Endodermal cell (in vitro differentiated cells): ENCODE measurements at regions not wholly inside any gene's neighbourhood (a gene's known extent, or its start where the extent isn't known, plus 50 kb on each side); places are given as distances from the start of the nearest gene placed in this dataset.

Experiments used
- DNase-seq: peaks from one replicate; pipeline ENCODE4 v3.0.0-alpha.2; 2017
- H3K27ac ChIP-seq: 2 replicates; pipeline ENCODE4 v1.5.1; 2013; ENCODE audit warnings: mild to moderate bottlenecking, low read depth, low read length, moderate library complexity
- H3K27me3 ChIP-seq: 2 replicates; pipeline ENCODE4 v1.6.1; 2013; ENCODE audit warnings: mild to moderate bottlenecking, low read length, moderate library complexity; ENCODE audit not compliant: insufficient read depth, control insufficient read depth, poor library complexity, severe bottlenecking
- H3K36me3 ChIP-seq: 2 replicates; pipeline ENCODE4 v1.7.0; 2013; ENCODE audit warnings: mild to moderate bottlenecking, low read length, moderate library complexity; ENCODE audit not compliant: control insufficient read depth, insufficient read depth
- H3K4me1 ChIP-seq: one replicate; pipeline ENCODE4 v1.7.0; 2013; ENCODE audit warnings: low read length; ENCODE audit not compliant: control insufficient read depth, insufficient read depth
- H3K4me3 ChIP-seq: 2 replicates; pipeline ENCODE4 v1.5.1; 2013; ENCODE audit warnings: mild to moderate bottlenecking, low read length, moderate library complexity
- H3K9ac ChIP-seq: 2 replicates; pipeline ENCODE4 v1.6.1; 2013; ENCODE audit warnings: mild to moderate bottlenecking, low read length, moderate library complexity; ENCODE audit not compliant: poor library complexity, severe bottlenecking; ENCODE audit errors: extremely low read depth
- H3K9me3 ChIP-seq: 2 replicates; pipeline ENCODE4 v1.6.1; 2013; ENCODE audit warnings: mild to moderate bottlenecking, low read length, moderate library complexity; ENCODE audit not compliant: control insufficient read depth
- H3K27ac Mint-ChIP-seq: 2 replicates; pipeline ENCODE4 v1.8.0; 2020; ENCODE audit warnings: mixed read lengths
- H3K27me3 Mint-ChIP-seq: 2 replicates; pipeline ENCODE4 v1.8.0; 2021; ENCODE audit warnings: mild to moderate bottlenecking, mixed read lengths; ENCODE audit not compliant: insufficient read depth
- H3K36me3 Mint-ChIP-seq: 2 replicates; pipeline ENCODE4 v1.8.0; 2020; ENCODE audit warnings: low read depth, mixed read lengths
- H3K4me1 Mint-ChIP-seq: 2 replicates; pipeline ENCODE4 v1.8.0; 2020; ENCODE audit warnings: mixed read lengths
- H3K4me3 Mint-ChIP-seq: 2 replicates; pipeline ENCODE4 v1.8.0; 2020; ENCODE audit warnings: mild to moderate bottlenecking, moderate library complexity, mixed read lengths
- H3K9me3 Mint-ChIP-seq: 2 replicates; pipeline ENCODE4 v1.8.0; 2020; ENCODE audit warnings: mild to moderate bottlenecking, mixed read lengths
- WGBS, 2 experiments: methylation state at CpG; one replicate each; pipeline versions ENCODE4 v1.1.5 to v1.1.7; 2013; ENCODE audit warnings: missing lambda C conversion rate in 2 of 2, mixed read lengths in 1 of 2; ENCODE audit not compliant: insufficient coverage in 1 of 2, insufficient read length in 1 of 2; 5-methylcytosine and 5-hydroxymethylcytosine counted together
- TF ChIP-seq, protein P1 (sequence below): fragments of 200-600 bp; sonication (generic); conservative IDR thresholded peaks from 2 replicates; pipeline ENCODE4 v1.5.0; 2021; ENCODE audit warnings: antibody characterized with exemption, mild to moderate bottlenecking

DNA sequence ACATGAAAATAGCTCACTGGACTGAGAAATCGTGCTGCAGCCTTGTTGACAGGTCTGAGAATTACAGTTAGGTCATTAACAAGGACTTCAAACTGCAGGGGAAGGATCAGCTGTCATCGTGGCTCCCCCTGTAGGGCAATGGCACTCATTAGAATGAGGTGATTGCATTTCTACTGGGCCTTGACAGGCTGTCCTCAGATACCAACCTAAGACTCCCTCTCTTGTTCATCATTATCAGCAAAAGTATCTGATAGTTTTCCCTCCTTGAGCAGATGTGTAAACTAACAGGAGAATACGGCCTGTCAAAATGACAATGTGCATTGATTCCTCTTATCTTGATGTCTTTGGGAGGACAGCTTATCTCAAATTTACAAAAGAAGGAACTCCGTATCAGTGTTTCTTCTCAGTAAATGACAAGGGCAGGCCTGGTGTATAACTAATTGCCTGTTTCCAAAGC lies 648.5 kb upstream of the LRRN3 start:
- no peak overlapping the region for H3K4me3 Mint-ChIP-seq
- peaks cover 11% of the 10 kb centered on the region for H3K9me3 Mint-ChIP-seq
- Histone ChIP-seq H3K9ac (no peak overlapping the region), H3K9me3 (peaks cover 6% of the 10 kb centered on the region), H3K4me1 (no peaks in the 10 kb centered on the region), H3K36me3 (no peaks in the 10 kb centered on the region), H3K27me3 (no peaks in the 10 kb centered on the region), H3K27ac (no peak overlapping the region), H3K4me3 (no peak overlapping the region)
- H3K27ac Mint-ChIP-seq: no peak overlapping the region
- DNase-seq: peak; percentile 89
- peaks cover 12% of the 10 kb centered on the region for H3K4me1 Mint-ChIP-seq
- 10 to 17% methylated on average over 3 to 4 of the region's 4 CpGs for WGBS, 2 experiments
- TF ChIP-seq, protein P1, sequence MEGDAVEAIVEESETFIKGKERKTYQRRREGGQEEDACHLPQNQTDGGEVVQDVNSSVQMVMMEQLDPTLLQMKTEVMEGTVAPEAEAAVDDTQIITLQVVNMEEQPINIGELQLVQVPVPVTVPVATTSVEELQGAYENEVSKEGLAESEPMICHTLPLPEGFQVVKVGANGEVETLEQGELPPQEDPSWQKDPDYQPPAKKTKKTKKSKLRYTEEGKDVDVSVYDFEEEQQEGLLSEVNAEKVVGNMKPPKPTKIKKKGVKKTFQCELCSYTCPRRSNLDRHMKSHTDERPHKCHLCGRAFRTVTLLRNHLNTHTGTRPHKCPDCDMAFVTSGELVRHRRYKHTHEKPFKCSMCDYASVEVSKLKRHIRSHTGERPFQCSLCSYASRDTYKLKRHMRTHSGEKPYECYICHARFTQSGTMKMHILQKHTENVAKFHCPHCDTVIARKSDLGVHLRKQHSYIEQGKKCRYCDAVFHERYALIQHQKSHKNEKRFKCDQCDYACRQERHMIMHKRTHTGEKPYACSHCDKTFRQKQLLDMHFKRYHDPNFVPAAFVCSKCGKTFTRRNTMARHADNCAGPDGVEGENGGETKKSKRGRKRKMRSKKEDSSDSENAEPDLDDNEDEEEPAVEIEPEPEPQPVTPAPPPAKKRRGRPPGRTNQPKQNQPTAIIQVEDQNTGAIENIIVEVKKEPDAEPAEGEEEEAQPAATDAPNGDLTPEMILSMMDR: peak; percentile 93
- H3K36me3 Mint-ChIP-seq: peaks cover 2% of the 10 kb centered on the region
- no peaks in the 10 kb centered on the region for H3K27me3 Mint-ChIP-seq

DNA sequence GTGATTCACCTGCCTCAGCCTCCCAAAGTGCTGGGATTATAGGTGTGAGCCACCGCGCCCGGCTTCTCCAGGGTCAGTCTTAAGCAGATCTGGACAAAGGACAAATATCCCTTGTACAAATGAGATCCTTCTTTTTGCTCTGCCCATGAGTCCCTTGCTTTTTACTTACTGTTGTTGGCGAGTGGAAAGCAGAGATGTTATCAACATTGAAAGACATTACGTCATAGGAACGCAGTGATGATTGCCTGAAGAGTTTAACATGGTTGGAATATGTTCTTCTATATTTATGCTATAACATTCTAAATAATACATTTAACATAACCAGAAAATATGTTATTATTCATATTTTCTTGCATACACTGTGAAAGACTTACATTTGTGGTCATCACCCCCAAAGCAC lies 644.3 kb upstream of the LRRN3 start:
- peaks cover 2% of the 10 kb centered on the region for H3K9me3 Mint-ChIP-seq
- WGBS, 2 experiments: 97% methylated on average over 6 of the region's 6 CpGs; no CpG with 5 or more reads in 1 of the 2 experiments
- TF ChIP-seq, protein P1: no peak
- H3K4me3 Mint-ChIP-seq: no peak overlapping the region
- Histone ChIP-seq H3K4me1 (no peaks in the 10 kb centered on the region), H3K9ac (no peak overlapping the region), H3K4me3 (no peak overlapping the region), H3K27me3 (no peaks in the 10 kb centered on the region), H3K27ac (no peak overlapping the region), H3K36me3 (no peaks in the 10 kb centered on the region), H3K9me3 (no peaks in the 10 kb centered on the region)
- no peaks in the 10 kb centered on the region for H3K27me3 Mint-ChIP-seq
- H3K4me1 Mint-ChIP-seq: peaks cover 8% of the 10 kb centered on the region
- DNase-seq: no peak
- no peaks in the 10 kb centered on the region for H3K36me3 Mint-ChIP-seq
- H3K27ac Mint-ChIP-seq: no peak overlapping the region

DNA sequence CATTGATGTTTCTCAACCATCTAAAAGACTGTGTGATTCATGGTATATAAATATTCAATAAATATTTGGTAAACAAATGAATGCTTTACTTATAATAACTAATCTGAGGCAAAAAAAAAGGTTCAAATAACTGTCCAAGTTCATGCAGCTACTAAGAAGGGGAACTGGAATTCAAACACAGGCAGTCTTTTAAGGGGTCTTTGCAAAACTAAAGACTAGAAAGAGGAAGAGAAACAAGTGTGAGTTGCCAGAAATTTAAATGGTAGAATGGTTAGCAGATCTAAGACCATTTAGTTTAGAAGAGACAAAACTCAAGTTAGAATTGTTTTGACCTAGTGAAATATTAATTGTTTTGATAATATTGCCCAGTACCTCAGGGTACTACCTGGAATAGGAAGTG lies 642.0 kb upstream of the LRRN3 start:
- Mint-ChIP-seq H3K27me3 (no peaks in the 10 kb centered on the region), H3K4me1 (no peaks in the 10 kb centered on the region), H3K9me3 (no peaks in the 10 kb centered on the region), H3K4me3 (no peak overlapping the region), H3K36me3 (no peaks in the 10 kb centered on the region), H3K27ac (no peak overlapping the region)
- H3K9ac ChIP-seq: no peak overlapping the region
- no peak overlapping the region for H3K27ac ChIP-seq
- H3K4me1 ChIP-seq: no peaks in the 10 kb centered on the region
- H3K27me3 ChIP-seq: no peaks in the 10 kb centered on the region
- no peak overlapping the region for H3K4me3 ChIP-seq
- no peaks in the 10 kb centered on the region for H3K36me3 ChIP-seq
- no peak for DNase-seq
- H3K9me3 ChIP-seq: no peaks in the 10 kb centered on the region
- TF ChIP-seq, protein P1: no peak
